IPS DF 4.7 (cell line): ENCODE measurements at regions not wholly inside any gene's neighbourhood (a gene's known extent, or its start where the extent isn't known, plus 50 kb on each side); places are given as distances from the start of the nearest gene placed in this dataset.
"Not testable (repeated sequence)": the region's sequence is repeated elsewhere in the genome, so short reads cannot be mapped to it uniquely, and the experiment has no call there.

ENCODE experiments used
- DNase-seq: peaks from one replicate; pipeline ENCODE4 v3.0.0-alpha.2; 2013; ENCODE audit warnings: low spot score; ENCODE audit errors: extremely low read depth

DNA sequence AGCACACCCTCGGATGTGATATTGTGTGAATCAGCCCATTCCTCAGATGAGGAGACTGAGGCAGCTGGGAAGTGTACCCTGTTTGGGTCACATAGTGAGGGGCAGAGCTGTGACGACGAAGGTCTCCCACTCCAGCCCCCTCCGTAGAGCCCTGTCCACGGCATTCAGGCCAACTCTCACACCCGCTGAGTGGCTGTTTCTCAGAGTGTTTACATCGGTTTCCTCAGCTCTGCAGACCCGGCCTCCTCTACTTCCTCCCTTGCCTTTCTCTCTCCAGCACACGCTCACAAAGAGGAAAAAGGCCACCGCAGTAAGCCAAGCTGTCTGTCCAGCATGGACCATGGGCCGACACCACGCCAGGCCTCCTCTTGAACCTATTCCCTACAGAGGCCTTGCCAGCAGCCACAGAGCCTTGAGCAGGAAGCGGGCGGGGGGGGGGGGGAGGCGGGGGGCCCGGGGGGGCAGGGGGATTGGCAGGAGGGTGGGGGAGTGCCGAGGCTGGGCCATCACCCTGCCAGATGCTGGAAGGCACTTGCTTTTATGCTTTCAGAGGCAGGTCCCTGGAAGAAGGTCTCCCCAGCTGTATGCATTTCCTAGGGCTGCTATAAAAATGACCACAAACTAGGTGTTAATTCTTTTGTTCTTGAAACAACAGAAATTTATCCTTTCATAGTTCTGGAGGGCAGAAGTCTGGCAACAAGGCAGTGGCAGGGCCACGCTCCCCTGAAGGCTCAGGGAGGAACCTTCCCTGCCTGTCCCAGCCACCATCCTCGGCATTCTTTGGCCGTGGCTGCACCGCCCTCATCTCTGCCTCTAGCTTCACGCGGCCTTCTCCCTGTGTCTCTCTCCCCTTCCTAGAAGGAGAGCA, 178.4 kb downstream of the PSMG1 start:
- no peak for DNase-seq

GRCh38 chr21:39003982-39004633, 179.1 kb downstream of the PSMG1 start:
- no peak for DNase-seq

- DNase-seq, result no peak
Measured at GRCh38 chr21:39001341-39001740, 181.9 kb downstream of the PSMG1 start.

GRCh38 chr21:39000496-39000895, 182.8 kb downstream of the PSMG1 start:
- DNase-seq, result no peak

DNA sequence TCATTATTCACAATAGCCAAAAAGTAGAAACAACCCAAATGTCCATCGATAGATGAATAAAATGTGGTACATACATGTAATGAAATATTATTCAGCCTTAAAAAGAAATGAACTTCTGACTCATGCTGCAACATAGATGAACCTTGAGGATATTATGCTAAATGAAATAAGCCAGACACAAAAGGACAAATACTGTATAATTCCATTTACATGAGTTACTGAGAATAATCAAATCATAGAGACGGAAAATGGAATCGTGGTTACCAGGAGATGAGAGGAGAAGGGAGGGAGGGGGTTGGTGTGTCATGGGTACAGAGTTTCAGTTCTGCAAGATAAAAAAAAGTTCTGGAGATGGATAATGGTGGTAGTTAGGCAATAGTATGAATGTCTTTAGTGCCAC, 184.1 kb downstream of the PSMG1 start:
- DNase-seq, result no peak

GRCh38 chr21:38998281-38998680, 185.0 kb downstream of the PSMG1 start:
- DNase-seq, result not testable (repeated sequence)

- DNase-seq, result not testable (repeated sequence)
Measured at GRCh38 chr21:38997843-38998175, 185.4 kb downstream of the PSMG1 start.

GRCh38 chr21:38997051-38997842, 186.0 kb downstream of the PSMG1 start:
- no peak for DNase-seq

- no peak for DNase-seq
Measured at GRCh38 chr21:38996355-38996754, 186.9 kb downstream of the PSMG1 start.

DNA sequence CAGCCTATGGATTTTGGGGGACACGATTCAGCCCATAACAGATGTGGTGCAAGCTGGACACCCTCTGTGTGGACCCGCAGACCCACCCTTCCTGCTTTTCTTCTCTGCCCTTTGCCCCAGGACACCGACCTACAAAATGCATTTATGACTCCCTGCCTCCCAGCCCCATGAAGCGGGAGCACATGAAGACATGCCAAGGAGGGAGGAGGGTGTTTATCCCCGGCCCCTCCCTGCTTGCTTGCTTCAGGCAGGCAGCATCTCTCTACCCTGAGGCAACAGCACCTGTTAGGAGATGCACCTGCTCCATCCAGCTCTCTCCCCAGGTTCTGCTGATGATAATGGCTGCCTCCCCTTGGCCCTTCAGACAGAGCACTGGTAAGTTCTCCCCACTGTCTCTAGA, 187.5 kb downstream of the PSMG1 start:
- DNase-seq, result no peak

DNA sequence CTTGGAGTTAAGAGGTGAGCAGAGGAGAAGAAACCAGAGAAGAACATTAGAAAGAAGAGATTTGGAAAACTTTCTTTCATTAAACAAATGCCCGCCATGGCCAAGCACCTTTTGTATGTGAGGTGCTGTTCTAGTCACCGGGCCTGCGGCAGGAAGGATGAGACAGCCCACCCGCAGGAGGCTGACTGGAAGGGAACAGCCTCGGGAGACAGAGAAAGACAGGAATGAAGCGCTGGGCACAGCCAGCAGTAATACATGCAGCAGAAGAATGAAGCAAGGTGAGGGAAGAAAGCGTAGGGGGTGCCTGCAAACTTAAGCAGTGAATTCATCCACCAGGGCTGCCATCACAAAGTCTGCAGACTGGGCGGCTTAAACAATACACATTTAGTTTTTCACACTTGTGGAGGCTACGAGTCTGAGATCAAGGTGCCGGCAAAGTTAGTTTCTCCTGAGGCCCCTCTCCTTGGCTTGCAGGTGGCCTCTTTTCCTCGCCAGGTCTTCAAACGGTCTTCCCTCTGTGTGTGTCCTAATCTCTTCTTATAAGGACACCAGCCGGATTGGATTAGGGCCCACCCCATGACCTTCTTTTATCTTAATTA, 188.1 kb downstream of the PSMG1 start:
- no peak for DNase-seq

GRCh38 chr21:38994042-38994441, 188.3 kb downstream of the ETS2 start:
- no peak for DNase-seq

GRCh38 chr21:38993561-38993960, 187.8 kb downstream of the ETS2 start:
- no peak for DNase-seq

GRCh38 chr21:38992737-38993136, 187.0 kb downstream of the ETS2 start:
- DNase-seq, result no peak

GRCh38 chr21:38990424-38990794, 184.7 kb downstream of the ETS2 start:
- DNase-seq, result no peak

DNA sequence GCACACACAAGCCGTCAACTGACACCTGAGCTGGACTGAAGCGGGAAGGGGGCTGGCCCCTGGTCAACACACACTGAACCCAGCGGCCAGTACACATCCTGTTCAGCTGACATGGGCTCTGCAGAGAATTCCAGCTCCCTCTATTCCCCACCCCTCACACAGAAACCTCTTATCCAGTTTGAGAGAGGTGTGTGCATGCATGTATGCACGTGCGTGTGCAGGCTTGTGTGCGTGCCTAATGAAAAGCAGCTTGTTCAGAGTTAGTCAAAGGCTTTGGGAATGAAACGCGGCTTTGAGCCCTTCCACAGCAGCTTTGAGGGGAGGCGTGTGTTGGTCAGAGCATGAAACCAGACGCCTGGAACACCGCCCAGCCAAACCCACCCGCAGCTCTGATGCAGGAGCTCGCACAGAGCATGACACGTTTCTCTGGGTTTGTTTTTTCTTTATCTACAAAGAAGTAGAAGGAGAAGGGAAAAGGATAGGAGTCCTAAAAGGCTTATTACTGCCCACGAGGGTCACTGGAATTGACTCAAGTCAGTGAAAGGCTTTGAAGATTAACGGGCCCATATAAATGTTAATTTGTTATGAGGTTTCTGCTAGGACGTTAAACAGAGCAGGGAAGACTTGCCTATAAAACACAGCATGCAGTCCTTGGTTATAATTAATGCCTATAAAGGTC, 184.2 kb downstream of the ETS2 start:
- no peak for DNase-seq

DNA sequence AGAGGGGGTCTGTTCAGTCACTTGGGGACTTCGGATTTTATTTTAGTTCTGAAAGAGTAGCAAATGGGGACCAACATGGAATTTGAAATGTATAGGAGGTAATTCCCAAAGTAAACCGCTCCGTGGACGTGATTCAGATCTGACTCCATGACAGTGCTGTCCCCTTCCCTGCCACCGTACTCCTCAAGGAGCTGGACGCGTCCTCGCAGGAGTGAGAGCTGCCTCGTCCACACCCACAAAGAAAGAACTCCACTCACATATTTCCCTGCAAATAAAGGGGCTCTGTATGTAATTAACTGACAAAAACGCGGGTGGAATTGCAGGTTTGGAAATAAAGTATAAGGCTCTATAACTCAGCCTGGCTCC, 183.6 kb downstream of the ETS2 start:
- DNase-seq, result no peak

GRCh38 chr21:38988509-38989378, 183.0 kb downstream of the ETS2 start:
- DNase-seq, result no peak

DNA sequence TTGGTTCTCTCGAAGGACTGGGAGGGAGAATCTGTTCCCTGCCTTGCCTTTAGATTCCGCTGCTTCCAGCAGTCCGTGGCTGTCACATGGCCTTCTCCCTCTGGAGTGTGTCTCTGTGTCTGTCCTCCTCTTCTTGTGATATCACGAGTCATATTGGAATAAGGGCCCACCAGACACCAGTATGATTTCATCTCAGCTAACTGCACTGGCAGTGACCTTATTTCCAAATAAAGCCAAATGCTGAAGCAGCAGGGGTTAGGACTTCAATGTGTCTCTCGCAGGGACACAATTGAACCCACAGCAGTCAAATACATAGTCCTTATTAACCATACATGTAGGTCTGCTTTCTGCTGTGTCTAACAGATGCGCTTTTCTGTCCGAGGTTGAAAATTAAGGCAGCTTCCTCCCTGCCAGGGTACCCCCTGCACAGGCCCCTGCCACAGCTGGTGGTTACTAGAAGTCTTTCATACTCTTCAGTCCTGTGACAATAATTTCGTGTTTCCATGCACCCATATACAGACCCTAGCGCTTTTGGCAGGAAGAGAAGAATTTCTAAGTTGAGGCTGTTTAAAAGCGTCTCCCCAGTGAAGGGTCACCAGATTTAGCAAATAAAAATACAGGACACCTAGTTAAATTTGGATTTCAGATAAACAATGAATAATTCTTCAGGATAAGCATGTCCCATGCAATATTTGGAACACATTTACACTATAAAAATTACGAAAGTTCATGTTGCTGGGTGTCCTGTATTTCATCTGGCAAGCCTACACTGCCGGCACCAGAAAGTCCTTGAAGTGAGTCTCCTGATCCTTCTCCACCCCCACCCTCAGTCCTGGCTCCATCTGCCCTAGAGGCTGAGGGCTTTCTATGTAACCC, 182.1 kb downstream of the ETS2 start:
- no peak for DNase-seq
